Liver (tissue), 7 donors: ENCODE measurements at regions not wholly inside any gene's neighbourhood (a gene's known extent, or its start where the extent isn't known, plus 50 kb on each side); places are given as distances from the start of the nearest gene placed in this dataset.

Experiments used
- DNase-seq: peaks from one replicate; pipeline ENCODE4 v3.0.0-alpha.2; 2017; ENCODE audit warnings: low spot score
- H3K27ac ChIP-seq, 2 donors: one replicate each; pipeline ENCODE4 v1.7.0; 2013; ENCODE audit warnings: inconsistent platforms in 2 of 2, low read length in 2 of 2, control low read depth in 1 of 2, low read depth in 1 of 2, mild to moderate bottlenecking in 1 of 2
- H3K27me3 ChIP-seq, 4 donors: one replicate each; pipeline versions ENCODE4 v1.6.1 to v1.7.0; 2013; ENCODE audit warnings: low read length in 3 of 4, inconsistent platforms in 1 of 4, mild to moderate bottlenecking in 1 of 4, moderate library complexity in 1 of 4; ENCODE audit not compliant: control insufficient read depth in 4 of 4, insufficient read depth in 4 of 4
- H3K36me3 ChIP-seq, 4 donors: one replicate each; pipeline versions ENCODE4 v1.6.1 to v1.7.0; 2013; ENCODE audit warnings: low read length in 3 of 4, mild to moderate bottlenecking in 3 of 4, low read depth in 1 of 4, moderate library complexity in 1 of 4; ENCODE audit not compliant: control insufficient read depth in 4 of 4, insufficient read depth in 3 of 4
- H3K4me1 ChIP-seq, 4 donors: one replicate each; pipeline versions ENCODE4 v1.6.1 to v1.7.0; 2013; ENCODE audit warnings: low read length in 3 of 4, mild to moderate bottlenecking in 3 of 4, moderate library complexity in 1 of 4; ENCODE audit not compliant: control insufficient read depth in 4 of 4, insufficient read depth in 4 of 4
- H3K4me3 ChIP-seq, 3 donors: one replicate each; pipeline versions ENCODE4 v1.6.1 to v1.7.0; 2013; ENCODE audit warnings: low read length in 3 of 3, control low read depth in 1 of 3, low read depth in 1 of 3, mild to moderate bottlenecking in 1 of 3
- H3K9ac ChIP-seq, 2 donors: one replicate each; pipeline ENCODE4 v1.7.0; 2013; ENCODE audit warnings: low read length in 2 of 2, mild to moderate bottlenecking in 2 of 2, moderate library complexity in 2 of 2, control low read depth in 1 of 2, low read depth in 1 of 2
- H3K9me3 ChIP-seq, 4 donors: one replicate each; pipeline versions ENCODE4 v1.6.1 to v1.7.0; 2013; ENCODE audit warnings: low read length in 3 of 4; ENCODE audit not compliant: control insufficient read depth in 4 of 4
- ATF3 ChIP-seq: IDR thresholded peaks from 2 replicates; pipeline ENCODE4 v1.6.1; 2016; ENCODE audit warnings: antibody characterized with exemption
- FOXA1 ChIP-seq: IDR thresholded peaks from 2 replicates; pipeline ENCODE4 v1.6.1; 2016; ENCODE audit warnings: antibody characterized with exemption
- FOXA2 ChIP-seq: IDR thresholded peaks from 2 replicates; pipeline ENCODE4 v1.6.1; 2016; ENCODE audit warnings: antibody characterized with exemption
- HNF4A ChIP-seq, 2 donors: conservative IDR thresholded peaks; 2 replicates each; pipeline ENCODE4 v1.6.1; 2016; ENCODE audit warnings: antibody characterized with exemption in 2 of 2, mild to moderate bottlenecking in 2 of 2
- HNF4G ChIP-seq: IDR thresholded peaks from 2 replicates; pipeline ENCODE4 v1.6.1; 2016; ENCODE audit warnings: antibody characterized with exemption
- JUND ChIP-seq, 2 donors: IDR thresholded peaks; 2 replicates each; pipeline ENCODE4 v1.6.1; 2016; ENCODE audit warnings: antibody characterized with exemption in 2 of 2
- MAX ChIP-seq: IDR thresholded peaks from 2 replicates; pipeline ENCODE4 v1.6.1; 2016; ENCODE audit warnings: antibody characterized with exemption
- NR2F2 ChIP-seq: IDR thresholded peaks from 2 replicates; pipeline ENCODE4 v1.6.1; 2016; ENCODE audit warnings: antibody characterized with exemption
- RAD21 ChIP-seq, 2 donors: IDR thresholded peaks; 2 replicates each; pipeline ENCODE4 v1.6.1; 2016; ENCODE audit warnings: antibody characterized with exemption in 2 of 2, mild to moderate bottlenecking in 2 of 2
- SP1 ChIP-seq: IDR thresholded peaks from 2 replicates; pipeline ENCODE4 v1.6.1; 2018; ENCODE audit warnings: antibody characterized with exemption, mild to moderate bottlenecking
- YY1 ChIP-seq: IDR thresholded peaks from 2 replicates; pipeline ENCODE4 v1.6.1; 2016; ENCODE audit warnings: antibody characterized with exemption, mild to moderate bottlenecking
- WGBS: extraction: QIAGEN DNeasy Blood & Tissue Kit; methylation state at CpG from one replicate; pipeline ENCODE4 v1.1.7; 2013; 5-methylcytosine and 5-hydroxymethylcytosine counted together
- TF ChIP-seq, protein P1 (sequence below): IDR thresholded peaks from 2 replicates; pipeline ENCODE4 v1.6.1; 2016; ENCODE audit warnings: antibody characterized with exemption, mild to moderate bottlenecking
- donor health status: healthy.
- donor health status: healthy.
- donor health status: healthy.
- donor health status: healthy.

DNA sequence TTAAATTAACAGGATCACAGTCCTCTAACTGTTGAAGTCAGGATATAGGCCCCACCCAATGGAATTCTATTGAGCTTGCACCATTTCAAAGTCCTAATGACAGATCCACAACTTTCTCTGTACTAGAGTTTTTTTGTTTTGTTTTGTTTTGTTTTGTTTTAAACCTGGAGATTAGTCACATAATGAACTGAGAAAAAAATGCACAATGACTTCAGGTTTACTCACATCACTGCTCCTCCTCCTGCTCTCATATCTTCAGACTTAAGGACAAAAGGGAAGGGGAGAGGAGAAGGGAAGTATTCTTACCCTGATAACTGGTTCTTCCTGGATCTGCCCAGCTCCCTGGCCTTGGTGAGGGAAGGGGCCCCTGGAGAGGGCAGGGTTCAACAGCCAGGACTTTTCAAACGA, 208.2 kb upstream of the EPHA4 start:
- DNase-seq: no peak
- Histone ChIP-seq H3K9me3 (peaks cover 0 to 3% (median 0%) of the 10 kb centered on the region in 4 donors), H3K27ac (no peak overlapping the region), H3K27me3 (no peaks in the 10 kb centered on the region), H3K36me3 (no peaks in the 10 kb centered on the region), H3K4me1 (no peaks in the 10 kb centered on the region), H3K4me3 (no peak overlapping the region), H3K9ac (no peak overlapping the region)
- 24% methylated on average over 1 of the region's 1 CpG for WGBS
- no peak for TF ChIP-seq HNF4G
- TF ChIP-seq ATF3: no peak
- no peak for TF ChIP-seq RAD21 (IDR thresholded peaks at IDR 0.05)

- 80% methylated on average over 4 of the region's 4 CpGs for WGBS
- DNase-seq: no peak
- Histone ChIP-seq H3K9me3 (peaks cover 0 to 3% (median 0%) of the 10 kb centered on the region in 4 donors), H3K4me1 (no peaks in the 10 kb centered on the region), H3K9ac (no peak overlapping the region), H3K36me3 (no peaks in the 10 kb centered on the region), H3K4me3 (no peak overlapping the region), H3K27me3 (no peaks in the 10 kb centered on the region), H3K27ac (no peak overlapping the region)
- TF ChIP-seq HNF4A (conservative IDR thresholded peaks at IDR 0.05): no peak
- TF ChIP-seq, protein P1, sequence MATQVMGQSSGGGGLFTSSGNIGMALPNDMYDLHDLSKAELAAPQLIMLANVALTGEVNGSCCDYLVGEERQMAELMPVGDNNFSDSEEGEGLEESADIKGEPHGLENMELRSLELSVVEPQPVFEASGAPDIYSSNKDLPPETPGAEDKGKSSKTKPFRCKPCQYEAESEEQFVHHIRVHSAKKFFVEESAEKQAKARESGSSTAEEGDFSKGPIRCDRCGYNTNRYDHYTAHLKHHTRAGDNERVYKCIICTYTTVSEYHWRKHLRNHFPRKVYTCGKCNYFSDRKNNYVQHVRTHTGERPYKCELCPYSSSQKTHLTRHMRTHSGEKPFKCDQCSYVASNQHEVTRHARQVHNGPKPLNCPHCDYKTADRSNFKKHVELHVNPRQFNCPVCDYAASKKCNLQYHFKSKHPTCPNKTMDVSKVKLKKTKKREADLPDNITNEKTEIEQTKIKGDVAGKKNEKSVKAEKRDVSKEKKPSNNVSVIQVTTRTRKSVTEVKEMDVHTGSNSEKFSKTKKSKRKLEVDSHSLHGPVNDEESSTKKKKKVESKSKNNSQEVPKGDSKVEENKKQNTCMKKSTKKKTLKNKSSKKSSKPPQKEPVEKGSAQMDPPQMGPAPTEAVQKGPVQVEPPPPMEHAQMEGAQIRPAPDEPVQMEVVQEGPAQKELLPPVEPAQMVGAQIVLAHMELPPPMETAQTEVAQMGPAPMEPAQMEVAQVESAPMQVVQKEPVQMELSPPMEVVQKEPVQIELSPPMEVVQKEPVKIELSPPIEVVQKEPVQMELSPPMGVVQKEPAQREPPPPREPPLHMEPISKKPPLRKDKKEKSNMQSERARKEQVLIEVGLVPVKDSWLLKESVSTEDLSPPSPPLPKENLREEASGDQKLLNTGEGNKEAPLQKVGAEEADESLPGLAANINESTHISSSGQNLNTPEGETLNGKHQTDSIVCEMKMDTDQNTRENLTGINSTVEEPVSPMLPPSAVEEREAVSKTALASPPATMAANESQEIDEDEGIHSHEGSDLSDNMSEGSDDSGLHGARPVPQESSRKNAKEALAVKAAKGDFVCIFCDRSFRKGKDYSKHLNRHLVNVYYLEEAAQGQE: no peak
- TF ChIP-seq YY1: no peak
- TF ChIP-seq SP1: no peak
- TF ChIP-seq HNF4G: no peak
- TF ChIP-seq ATF3: no peak
- TF ChIP-seq FOXA1: no peak
- TF ChIP-seq MAX: no peak
- TF ChIP-seq FOXA2: no peak
- no peak for TF ChIP-seq NR2F2
- no peak for TF ChIP-seq JUND (IDR thresholded peaks at IDR 0.05)
Measured at GRCh38 chr2:221779614-221780067, 207.5 kb upstream of the EPHA4 start.

DNA sequence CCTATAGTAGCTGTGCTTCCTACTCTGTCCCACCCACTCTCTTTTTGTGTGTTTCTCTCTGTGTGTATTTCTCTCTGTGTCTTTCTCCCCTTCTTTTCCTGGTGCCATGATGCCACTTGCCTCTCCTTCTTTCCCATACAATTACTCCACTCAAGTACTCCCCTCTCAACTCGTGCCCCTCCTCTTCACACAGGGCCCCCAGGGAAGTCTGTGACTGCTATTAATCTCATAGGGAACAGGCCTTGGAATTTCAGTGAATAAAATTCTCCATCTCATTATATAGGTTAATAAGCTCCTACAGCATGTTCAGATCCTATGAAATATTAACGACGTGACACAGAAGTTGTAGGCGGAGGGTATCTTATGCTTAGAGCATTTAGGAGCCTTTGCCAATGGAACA, 205.9 kb upstream of the EPHA4 start:
- Histone ChIP-seq H3K27ac (no peak overlapping the region), H3K4me3 (no peak overlapping the region), H3K36me3 (no peaks in the 10 kb centered on the region), H3K9ac (no peak overlapping the region), H3K9me3 (no peaks in the 10 kb centered on the region), H3K4me1 (no peaks in the 10 kb centered on the region), H3K27me3 (no peaks in the 10 kb centered on the region)
- TF ChIP-seq YY1 (no peak), ATF3 (no peak)
- TF ChIP-seq, protein P1: no peak
- 76% methylated on average over 4 of the region's 4 CpGs for WGBS
- no peak for DNase-seq
